Esophagus (tissue), 2 donors: ENCODE measurements at regions not wholly inside any gene's neighbourhood (a gene's known extent, or its start where the extent isn't known, plus 50 kb on each side); places are given as distances from the start of the nearest gene placed in this dataset.
A peak's percentile ranks its signal among the peaks of the same experiment; 100 is the strongest.
"Not testable (repeated sequence)": the region's sequence is repeated elsewhere in the genome, so short reads cannot be mapped to it uniquely, and the experiment has no call there.

Experiments used
- H3K27ac ChIP-seq, 2 donors: one replicate each; pipeline ENCODE4 v1.5.1; 2013; ENCODE audit warnings: low read depth in 2 of 2, mild to moderate bottlenecking in 2 of 2, inconsistent platforms in 1 of 2, low read length in 1 of 2, moderate library complexity in 1 of 2
- H3K27me3 ChIP-seq, 2 donors: one replicate each; pipeline ENCODE4 v1.6.1; 2013; ENCODE audit warnings: low read length in 2 of 2, control low read depth in 1 of 2, mild to moderate bottlenecking in 1 of 2; ENCODE audit not compliant: insufficient read depth in 2 of 2, control insufficient read depth in 1 of 2
- H3K36me3 ChIP-seq, 2 donors: one replicate each; pipeline ENCODE4 v1.6.1; 2013; ENCODE audit warnings: low read length in 1 of 2; ENCODE audit not compliant: control insufficient read depth in 2 of 2, insufficient read depth in 2 of 2
- H3K4me1 ChIP-seq, 2 donors: one replicate each; pipeline ENCODE4 v1.6.1; 2013; ENCODE audit warnings: low read length in 1 of 2; ENCODE audit not compliant: control insufficient read depth in 2 of 2, insufficient read depth in 2 of 2
- H3K4me3 ChIP-seq, 2 donors: one replicate each; pipeline ENCODE4 v1.5.1; 2013; ENCODE audit warnings: low read length in 2 of 2, mild to moderate bottlenecking in 2 of 2, low read depth in 1 of 2, moderate library complexity in 1 of 2
- H3K9me3 ChIP-seq, 2 donors: one replicate each; pipeline ENCODE4 v1.6.1; 2013; ENCODE audit warnings: mild to moderate bottlenecking in 2 of 2, low read depth in 1 of 2, low read length in 1 of 2, moderate library complexity in 1 of 2; ENCODE audit not compliant: control insufficient read depth in 2 of 2, insufficient read depth in 1 of 2
- WGBS, 2 donors: extraction: QIAGEN DNeasy Blood & Tissue Kit; methylation state at CpG; one replicate each; pipeline ENCODE4 v1.1.7; 2013; 5-methylcytosine and 5-hydroxymethylcytosine counted together
- donor health status: healthy with polysubstance abuse.
- donor health status: Bipolar disorder and iron deficiency.

- Histone ChIP-seq H3K27me3 (no peaks in the 10 kb centered on the region), H3K9me3 (no peaks in the 10 kb centered on the region), H3K4me3 (peak overlapping the region; percentile 67 to 87), H3K4me1 (no peaks in the 10 kb centered on the region), H3K36me3 (no peaks in the 10 kb centered on the region), H3K27ac (peak overlapping the region; percentile 93 to 100)
- 0 to 1% methylated on average over 25 of the region's 25 CpGs for WGBS, 2 donors
These were observed 75.2 kb downstream of the OR2B2 start for GRCh38 chr6:27836783-27837624.

GRCh38 chr6:27836141-27836782 is 75.9 kb downstream of the OR2B2 start:
- H3K27ac ChIP-seq = peak overlapping the region; percentile 93 to 100
- H3K4me1 ChIP-seq = no peaks in the 10 kb centered on the region
- WGBS, 2 donors = 18 to 24% methylated on average over 3 of the region's 3 CpGs
- no peaks in the 10 kb centered on the region for H3K36me3 ChIP-seq
- peak overlapping the region in 1 of 2 donors; percentile 87 for H3K4me3 ChIP-seq
- no peaks in the 10 kb centered on the region for H3K9me3 ChIP-seq
- no peaks in the 10 kb centered on the region for H3K27me3 ChIP-seq

GRCh38 chr6:27834879-27835549 is 77.2 kb downstream of the OR2B2 start:
- WGBS, 2 donors = 85 to 91% methylated on average over 4 of the region's 4 CpGs

GRCh38 chr6:27834384-27834783 is 77.8 kb downstream of the OR2B2 start:
- Histone ChIP-seq H3K4me3 (no peak overlapping the region), H3K27ac (no peak overlapping the region), H3K27me3 (no peaks in the 10 kb centered on the region), H3K36me3 (no peaks in the 10 kb centered on the region), H3K4me1 (no peaks in the 10 kb centered on the region), H3K9me3 (no peaks in the 10 kb centered on the region)
- WGBS, 2 donors = 94 to 97% methylated on average over 1 of the region's 1 CpG

More at GRCh38 chr6:27834879-27835549, 77.2 kb downstream of the OR2B2 start:
- Histone ChIP-seq H3K36me3 (no peaks in the 10 kb centered on the region), H3K4me3 (no peak overlapping the region), H3K9me3 (no peaks in the 10 kb centered on the region), H3K4me1 (no peaks in the 10 kb centered on the region), H3K27ac (no peak overlapping the region), H3K27me3 (no peaks in the 10 kb centered on the region)

- peak overlapping the region in 1 of 2 donors; percentile 44 for H3K4me3 ChIP-seq
- not testable (repeated sequence) for H3K9me3 ChIP-seq, H3K36me3 ChIP-seq, H3K27me3 ChIP-seq, H3K4me1 ChIP-seq
- WGBS, 2 donors = 5% methylated on average over 20 to 22 of the region's 26 CpGs
- H3K27ac ChIP-seq = peak overlapping the region in 1 of 2 donors; percentile 49
These were observed 80.6 kb downstream of the OR2B2 start for GRCh38 chr6:27831434-27832081.

- Histone ChIP-seq H3K27ac (peak overlapping the region; percentile 89 to 91), H3K4me3 (peak overlapping the region; percentile 44 to 54)
- not testable (repeated sequence) for H3K36me3 ChIP-seq, H3K9me3 ChIP-seq, H3K27me3 ChIP-seq, H3K4me1 ChIP-seq
- 9 to 12% methylated on average over 27 to 33 of the region's 52 CpGs for WGBS, 2 donors
These were observed 81.4 kb downstream of the OR2B2 start for GRCh38 chr6:27830600-27831433.

GRCh38 chr6:27830212-27830599 is 82.0 kb downstream of the OR2B2 start:
- Histone ChIP-seq H3K4me3 (no peak overlapping the region), H3K9me3 (no peaks in the 10 kb centered on the region), H3K27me3 (no peaks in the 10 kb centered on the region), H3K36me3 (no peaks in the 10 kb centered on the region), H3K27ac (peak overlapping the region in 1 of 2 donors; percentile 91), H3K4me1 (no peaks in the 10 kb centered on the region)
- WGBS, 2 donors = 25 to 29% methylated on average over 5 of the region's 5 CpGs

GRCh38 chr6:27829453-27830211 is 82.6 kb downstream of the OR2B2 start:
- H3K4me3 ChIP-seq = no peak overlapping the region
- no peaks in the 10 kb centered on the region for H3K4me1 ChIP-seq

More at GRCh38 chr6:27829453-27830211, 82.6 kb downstream of the OR2B2 start:
- WGBS, 2 donors = 81 to 83% methylated on average over 9 of the region's 9 CpGs
- Histone ChIP-seq H3K36me3 (no peaks in the 10 kb centered on the region), H3K27me3 (no peaks in the 10 kb centered on the region), H3K27ac (no peak overlapping the region), H3K9me3 (no peaks in the 10 kb centered on the region)
